Stomach (tissue), 8 donors: ENCODE measurements at regions not wholly inside any gene's neighbourhood (a gene's known extent, or its start where the extent isn't known, plus 50 kb on each side); places are given as distances from the start of the nearest gene placed in this dataset.

Experiments used
- DNase-seq, 2 donors: peaks; one replicate each; pipeline versions ENCODE4 v3.0.0 to v3.0.0-alpha.2; 2013 to 2019
- H3K27ac ChIP-seq, 5 donors: fragments of 200-600 bp in 4 of 5; sonication (generic) in 4 of 5; one replicate each; pipeline ENCODE4 v1.5.1; 2013 to 2019; ENCODE audit warnings: mild to moderate bottlenecking in 1 of 5, moderate library complexity in 1 of 5
- H3K27me3 ChIP-seq, 3 donors: fragments of 200-600 bp; sonication (generic); one replicate each; pipeline ENCODE4 v1.5.1; 2017 to 2019; ENCODE audit warnings: mixed run types in 1 of 3
- H3K36me3 ChIP-seq, 4 donors: fragments of 200-600 bp; sonication (generic); 1 replicate in 3 of 4; 2 replicates in 1 of 4; pipeline ENCODE4 v1.5.1; 2016 to 2019
- H3K4me1 ChIP-seq, 4 donors: fragments of 200-600 bp; sonication (generic); one replicate each; pipeline ENCODE4 v1.5.1; 2016 to 2019
- H3K4me3 ChIP-seq, 4 donors: fragments of 200-600 bp; sonication (generic) in 3 of 4; one replicate each; pipeline ENCODE4 v1.5.1; 2016 to 2019; ENCODE audit warnings: mild to moderate bottlenecking in 1 of 4
- H3K9me3 ChIP-seq, 4 donors: fragments of 200-600 bp; sonication (generic); one replicate each; pipeline ENCODE4 v1.5.1; 2016 to 2019
- CTCF ChIP-seq, 7 experiments: fragments of 450-650 bp in 4 of 7; fragments of 200-600 bp in 3 of 7; sonication (generic) in 3 of 7; IDR thresholded peaks; one replicate each; pipeline ENCODE4 v1.5.1; 2016 to 2019; ENCODE audit warnings: antibody characterized with exemption in 7 of 7, control low read depth in 2 of 7, mild to moderate bottlenecking in 1 of 7
- EP300 ChIP-seq: sonication (generic); formaldehyde crosslinking; IDR thresholded peaks from one replicate; pipeline ENCODE4 v1.6.1; 2017; ENCODE audit warnings: antibody characterized with exemption
- POLR2A ChIP-seq, 4 donors: fragments of 450-650 bp; IDR thresholded peaks; one replicate each; pipeline ENCODE4 v1.6.1; 2016; ENCODE audit warnings: antibody characterized with exemption in 4 of 4, control low read depth in 2 of 4, mild to moderate bottlenecking in 1 of 4, moderate library complexity in 1 of 4
- POLR2AphosphoS5 ChIP-seq, 3 donors: sonication (generic); formaldehyde crosslinking; IDR thresholded peaks; one replicate each; pipeline ENCODE4 v1.6.1; 2016; ENCODE audit warnings: antibody characterized with exemption in 3 of 3
- WGBS, 5 donors: extraction: QIAGEN DNeasy Blood & Tissue Kit in 3 of 5; methylation state at CpG; one replicate each; pipeline versions ENCODE4 v1.1.5 to v1.1.7; 2013 to 2018; 5-methylcytosine and 5-hydroxymethylcytosine counted together
- intact Hi-C: fragments of 100-400 bp; cut with DNase I; formaldehyde crosslinking; loops from one replicate; pipeline ENCODE4 v1.15.1; 2023; ENCODE audit warnings: low total_unique reads
- donor health status: healthy with polysubstance abuse.
- donor health status: Bipolar disorder and iron deficiency.
- donor health status: healthy.

- WGBS, 5 donors: 80 to 84% (median 83%) methylated on average over 11 to 12 of the region's 12 CpGs
- no peaks in the 10 kb centered on the region for H3K36me3 ChIP-seq
- H3K4me1 ChIP-seq: no peaks in the 10 kb centered on the region
- intact Hi-C loops: no loop called here
- TF ChIP-seq POLR2AphosphoS5 (IDR thresholded peaks at IDR 0.05): no peak
- TF ChIP-seq POLR2A (IDR thresholded peaks at IDR 0.05): no peak
- TF ChIP-seq CTCF (IDR thresholded peaks at IDR 0.05): no peak
- no peak for TF ChIP-seq EP300
- H3K4me3 ChIP-seq: no peak overlapping the region
- no peaks in the 10 kb centered on the region for H3K9me3 ChIP-seq
- DNase-seq: no peak
- no peak overlapping the region for H3K27ac ChIP-seq
- H3K27me3 ChIP-seq: peaks cover 0 to 3% (median 0%) of the 10 kb centered on the region in 3 donors
Measured at GRCh38 chr20:23283096-23283850, 67.3 kb upstream of the NXT1 start.

- Histone ChIP-seq H3K27me3 (peaks cover 0 to 3% (median 0%) of the 10 kb centered on the region in 3 donors), H3K4me1 (no peaks in the 10 kb centered on the region), H3K36me3 (no peaks in the 10 kb centered on the region), H3K27ac (no peak overlapping the region), H3K9me3 (no peaks in the 10 kb centered on the region), H3K4me3 (no peak overlapping the region)
- intact Hi-C loops: no loop called here
- TF ChIP-seq POLR2A (IDR thresholded peaks at IDR 0.05) (no peak), EP300 (no peak), POLR2AphosphoS5 (IDR thresholded peaks at IDR 0.05) (no peak), CTCF (IDR thresholded peaks at IDR 0.05) (no peak)
- DNase-seq: no peak
- 79 to 89% (median 84%) methylated on average over 3 of the region's 3 CpGs for WGBS, 5 donors
Measured at GRCh38 chr20:23282546-23282945, 68.0 kb upstream of the NXT1 start.

- WGBS, 5 donors: 54 to 68% (median 60%) methylated on average over 1 of the region's 1 CpG
- H3K9me3 ChIP-seq: no peaks in the 10 kb centered on the region
- no peaks in the 10 kb centered on the region for H3K4me1 ChIP-seq
- H3K4me3 ChIP-seq: no peak overlapping the region
- DNase-seq: no peak
- intact Hi-C loops: no loop called here
- peaks cover 0 to 3% (median 0%) of the 10 kb centered on the region in 3 donors for H3K27me3 ChIP-seq
- TF ChIP-seq POLR2A (IDR thresholded peaks at IDR 0.05) (no peak), EP300 (no peak), CTCF (IDR thresholded peaks at IDR 0.05) (no peak), POLR2AphosphoS5 (IDR thresholded peaks at IDR 0.05) (no peak)
- H3K36me3 ChIP-seq: no peaks in the 10 kb centered on the region
- H3K27ac ChIP-seq: no peak overlapping the region
Measured at GRCh38 chr20:23282111-23282510, 68.5 kb upstream of the NXT1 start.

- Histone ChIP-seq H3K9me3 (no peaks in the 10 kb centered on the region), H3K27me3 (peaks cover 0 to 3% (median 0%) of the 10 kb centered on the region in 3 donors), H3K27ac (no peak overlapping the region), H3K4me3 (no peak overlapping the region), H3K4me1 (no peaks in the 10 kb centered on the region), H3K36me3 (no peaks in the 10 kb centered on the region)
- WGBS, 5 donors: 83 to 94% (median 93%) methylated on average over 7 of the region's 7 CpGs
- intact Hi-C loops: no loop called here
- DNase-seq: no peak
- no peak for TF ChIP-seq POLR2AphosphoS5 (IDR thresholded peaks at IDR 0.05)
- TF ChIP-seq CTCF (IDR thresholded peaks at IDR 0.05): no peak
- no peak for TF ChIP-seq EP300
- TF ChIP-seq POLR2A (IDR thresholded peaks at IDR 0.05): no peak
Measured at GRCh38 chr20:23279836-23280235, 70.8 kb upstream of the NXT1 start.
